Stimulated activated CD4-positive, alpha-beta T cell treated with anti-CD3 and anti-CD28 coated beads, TNF-alpha, amount 100 ng/mL, for 1 hour (primary cell): ENCODE measurements at regions not wholly inside any gene's neighbourhood (a gene's known extent, or its start where the extent isn't known, plus 50 kb on each side); places are given as distances from the start of the nearest gene placed in this dataset.

ENCODE experiments used
- DNase-seq, 3 donors: peaks; one replicate each; pipeline ENCODE4 v3.0.0-alpha.2; 2020; ENCODE audit warnings: low read depth in 3 of 3, low spot score in 1 of 3

DNA sequence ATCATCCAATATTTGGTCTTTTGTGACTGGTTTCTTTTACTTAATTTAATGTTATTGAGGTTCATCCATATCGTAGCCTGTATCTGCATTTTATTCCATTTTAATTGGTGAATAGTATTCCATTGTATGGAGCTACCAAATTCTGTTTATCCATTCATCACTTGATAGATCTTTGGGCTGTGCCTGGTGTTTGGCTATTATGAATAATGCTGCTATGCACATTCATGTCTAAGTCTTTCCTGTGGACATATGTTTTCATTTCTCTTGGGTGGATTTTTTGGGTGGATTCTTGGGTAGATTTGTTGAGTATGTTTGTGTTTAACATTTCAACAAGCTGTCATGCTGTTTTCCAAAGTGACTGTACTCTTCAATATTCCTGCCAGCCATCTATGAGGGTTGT lies 52.5 kb upstream of the NEDD4L start:
- DNase-seq = no peak

DNA sequence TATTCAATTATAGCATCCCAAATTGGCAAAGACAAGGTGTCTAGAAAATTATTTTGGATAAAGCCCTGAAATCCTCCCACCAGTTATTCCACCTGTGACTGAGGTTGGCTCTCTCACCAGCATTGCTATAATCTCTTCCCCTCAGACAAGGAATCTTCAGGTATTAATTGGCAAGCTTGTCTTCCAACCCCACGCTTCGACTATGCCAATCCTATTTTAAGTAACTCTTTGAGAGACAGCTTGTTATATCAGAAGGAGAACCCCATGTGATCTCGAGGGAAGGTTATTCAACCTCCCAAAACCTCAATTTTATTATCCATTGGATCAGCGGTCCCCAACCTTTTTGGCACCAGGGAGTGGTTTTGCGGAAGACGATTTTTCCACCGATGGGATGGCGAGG lies 54.5 kb upstream of the NEDD4L start:
- no peak for DNase-seq

DNA sequence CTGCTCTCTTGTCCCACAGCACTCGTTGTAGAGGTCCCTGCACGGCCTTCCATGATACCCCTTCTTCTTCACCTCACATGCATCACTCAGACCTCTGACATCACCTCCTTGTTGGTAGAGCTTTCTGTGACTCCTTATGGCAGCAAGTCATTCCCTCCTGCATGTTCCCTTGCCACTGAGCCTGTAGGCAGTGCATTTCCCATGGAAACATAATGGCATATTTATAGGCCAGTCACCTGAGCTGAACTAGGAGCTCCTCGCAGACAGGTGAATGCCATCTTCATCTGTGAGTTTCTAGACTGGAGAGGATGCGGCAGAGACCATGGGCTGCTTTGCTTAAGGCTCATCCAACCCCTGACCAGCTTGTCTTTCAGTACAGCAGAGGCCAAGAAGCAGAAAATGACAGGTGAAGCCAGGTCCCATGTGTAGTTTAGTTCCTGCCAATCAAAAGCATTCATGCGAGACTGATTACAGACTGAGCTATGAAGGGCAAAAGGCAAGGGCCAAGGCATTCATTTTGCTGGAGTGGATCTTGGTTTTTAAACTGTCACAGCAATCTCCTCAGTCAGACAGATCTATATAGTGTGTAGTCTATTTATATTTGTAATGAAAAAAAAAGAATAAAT lies 59.4 kb upstream of the NEDD4L start:
- DNase-seq = no peak

- DNase-seq = no peak
Measured at GRCh38 chr18:57983965-57984364, 60.1 kb upstream of the NEDD4L start.

DNA sequence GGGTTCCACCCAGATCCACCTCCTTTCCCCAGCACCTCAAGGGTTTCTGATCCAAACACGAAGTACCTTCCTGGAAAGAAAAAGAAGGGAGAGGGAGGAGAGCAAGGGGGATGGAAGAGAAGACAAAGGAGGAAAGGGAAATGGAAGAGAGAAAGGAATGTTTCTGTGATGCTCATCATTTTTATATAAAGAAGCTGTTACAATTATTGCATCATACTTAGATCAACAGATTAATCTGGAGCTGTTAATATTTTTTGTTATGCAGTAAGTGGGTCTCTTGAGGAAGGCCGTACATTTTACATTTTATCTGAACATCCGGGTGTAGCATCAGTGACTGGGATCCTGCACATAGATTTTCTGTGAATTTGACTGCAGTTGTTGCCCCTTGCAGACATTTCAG lies 60.6 kb upstream of the NEDD4L start:
- no peak for DNase-seq

- DNase-seq = no peak
Measured at GRCh38 chr18:57982372-57983021, 61.5 kb upstream of the NEDD4L start.

DNA sequence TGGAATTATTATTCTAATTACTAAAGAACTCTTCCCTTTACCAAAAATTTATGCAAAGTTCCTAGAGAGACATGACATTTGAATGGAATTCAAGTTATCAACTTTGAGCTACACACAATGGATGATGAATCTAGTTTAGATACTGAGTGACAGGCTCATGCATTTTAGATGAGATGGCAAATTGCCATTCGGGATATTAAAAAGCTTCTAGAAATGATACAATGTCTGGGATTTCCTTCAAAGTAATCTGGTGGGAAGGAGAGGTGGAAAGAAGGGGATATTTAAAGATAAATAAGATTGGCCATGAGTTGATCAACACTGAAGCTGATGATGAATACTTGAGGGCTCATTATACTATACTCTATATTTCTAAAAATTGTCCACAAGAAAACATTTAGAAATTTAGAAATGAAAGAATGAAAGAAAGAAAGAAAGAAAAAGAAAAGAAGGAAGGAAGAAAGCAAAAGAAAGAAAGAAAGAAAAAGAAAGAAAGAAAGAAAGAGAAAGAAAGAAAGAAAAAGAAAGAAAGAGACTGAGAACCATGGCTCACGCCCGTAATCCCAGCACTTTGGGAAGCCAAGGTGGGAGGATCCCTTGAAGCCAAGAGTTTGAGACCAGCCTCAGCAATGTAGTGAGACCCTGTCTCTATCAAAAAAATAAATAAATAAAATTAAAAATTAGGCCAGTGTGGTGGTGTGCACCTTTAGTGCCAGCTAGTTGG lies 62.6 kb upstream of the NEDD4L start:
- no peak for DNase-seq

DNA sequence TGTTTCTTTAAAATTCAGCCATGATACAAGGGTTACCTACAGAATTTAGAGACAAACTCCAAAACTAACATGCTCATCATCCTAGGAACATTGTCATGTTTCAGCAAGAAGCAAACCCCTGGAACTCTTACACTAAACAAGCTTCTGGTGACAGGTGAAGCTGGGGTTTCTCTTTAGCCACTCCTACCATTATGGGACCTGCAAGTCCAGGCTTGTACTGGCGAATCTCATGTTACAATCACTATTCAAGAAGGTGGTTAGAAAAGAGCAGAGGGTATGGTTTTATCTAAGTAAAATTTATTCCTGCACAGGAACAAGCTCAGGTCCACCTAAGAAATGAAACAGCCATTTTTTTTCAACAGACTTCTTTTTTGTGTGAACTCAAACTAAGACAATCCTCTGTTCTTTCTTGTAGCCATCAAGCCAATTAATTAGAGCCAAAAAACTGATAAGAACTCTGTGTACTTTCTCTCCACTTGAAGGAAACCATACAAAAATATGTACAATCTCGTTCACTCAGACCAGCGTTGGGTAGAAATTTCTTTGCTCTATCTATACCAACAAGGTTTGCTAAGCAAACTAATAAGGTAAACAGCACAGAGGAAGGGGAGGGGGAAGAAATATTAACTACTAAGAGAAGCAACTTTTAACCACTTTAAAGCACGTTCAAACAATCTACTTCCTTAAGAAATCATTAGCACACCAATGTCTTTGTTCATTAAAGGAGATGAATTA lies 63.3 kb upstream of the NEDD4L start:
- DNase-seq = no peak

GRCh38 chr18:57976230-57976773 lies 67.7 kb upstream of the NEDD4L start:
- no peak for DNase-seq

DNA sequence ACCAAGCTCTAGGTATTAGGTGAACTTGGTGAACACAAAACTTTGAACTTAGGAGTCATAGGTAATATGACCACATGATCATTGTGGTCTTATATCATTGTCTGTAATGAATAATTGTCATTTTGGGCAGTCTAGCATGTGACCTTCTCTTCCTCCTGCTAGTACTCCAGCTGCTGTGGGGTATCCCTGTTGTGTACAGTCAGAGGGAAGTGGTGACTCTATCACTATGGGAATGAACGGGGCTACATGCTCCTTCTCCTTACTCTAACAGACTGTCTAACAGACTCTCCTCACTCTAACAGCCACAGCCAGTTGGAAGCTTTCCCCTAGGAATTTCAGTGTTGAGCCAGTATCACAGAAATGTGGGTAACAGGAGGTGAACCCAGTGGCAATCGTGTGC lies 68.2 kb upstream of the NEDD4L start:
- no peak for DNase-seq

GRCh38 chr18:57974585-57975265 lies 69.3 kb upstream of the NEDD4L start:
- DNase-seq = no peak

DNA sequence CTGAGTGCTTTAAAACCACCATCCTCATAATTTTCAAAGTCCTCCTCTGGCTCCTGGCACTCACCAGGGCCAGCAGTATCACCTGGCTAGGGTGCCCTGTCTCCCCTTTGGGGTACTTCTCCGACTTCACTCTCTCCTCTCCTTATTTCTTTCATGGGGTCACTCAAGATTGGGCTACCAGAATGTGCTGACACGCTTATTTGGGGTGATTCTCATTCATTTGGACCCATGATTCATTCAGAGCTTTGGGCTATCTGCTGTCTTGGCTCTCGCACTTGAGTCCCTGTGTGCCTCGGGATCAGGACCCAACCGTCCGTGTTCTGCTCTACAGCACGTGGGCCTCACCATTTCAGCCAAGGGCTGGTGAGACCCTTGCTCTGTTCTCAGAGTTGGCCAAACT lies 70.1 kb upstream of the NEDD4L start:
- no peak for DNase-seq

DNA sequence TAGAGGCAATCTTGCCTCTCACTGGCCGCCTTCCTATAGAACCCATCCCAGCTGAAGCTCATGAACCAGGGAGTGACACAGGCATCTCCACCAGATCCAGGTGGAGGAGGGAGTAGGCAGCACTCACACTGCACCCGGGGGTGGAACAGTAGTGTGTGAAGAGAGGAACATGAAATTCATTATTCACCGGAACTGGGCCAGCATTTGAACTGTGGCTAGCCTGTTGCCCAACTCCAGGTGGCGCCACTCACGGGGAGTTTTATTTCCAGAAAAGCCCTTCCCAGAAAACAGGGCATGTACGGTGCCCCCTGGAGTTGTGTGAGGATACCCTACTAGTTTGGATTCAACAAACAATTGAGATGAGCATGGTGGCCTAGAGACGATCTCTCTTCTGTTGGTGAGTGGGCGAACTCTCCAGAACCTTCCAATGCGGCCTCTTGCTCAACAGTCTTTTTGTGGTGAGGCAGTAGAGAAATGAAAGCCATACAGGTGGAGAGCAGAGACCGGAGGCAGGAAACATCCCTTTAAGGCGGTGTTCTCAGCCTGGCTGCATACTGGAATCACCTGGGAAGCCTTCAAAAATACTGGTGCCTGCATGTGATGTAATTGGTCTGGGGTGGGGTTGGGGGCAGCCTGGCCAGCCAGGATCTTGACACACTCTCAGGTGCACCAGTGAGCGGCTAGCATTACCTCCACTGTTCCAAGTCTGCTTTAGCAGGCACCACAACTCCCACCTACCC lies 73.5 kb upstream of the NEDD4L start:
- no peak for DNase-seq

GRCh38 chr18:57969824-57970223 lies 74.2 kb upstream of the NEDD4L start:
- DNase-seq = no peak

DNA sequence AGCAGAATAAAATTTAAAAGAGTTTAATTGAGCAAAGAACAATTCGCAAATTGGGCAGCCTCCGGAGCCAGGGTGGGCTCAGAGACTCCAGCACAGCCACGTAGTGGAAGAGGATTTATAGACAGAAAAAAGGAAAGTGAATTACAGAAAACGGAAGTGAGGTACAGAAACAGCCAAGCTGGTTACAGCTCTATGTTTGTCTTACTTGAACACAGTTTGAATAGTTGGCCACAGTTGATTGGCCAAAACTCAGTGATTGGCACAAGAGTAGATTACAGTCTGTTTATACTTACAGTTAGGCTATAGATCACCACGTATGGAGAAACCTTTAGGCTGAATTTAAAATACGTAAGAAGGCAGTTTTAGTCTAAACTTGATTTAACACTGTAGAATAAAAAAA lies 78.8 kb upstream of the NEDD4L start:
- DNase-seq = no peak

DNA sequence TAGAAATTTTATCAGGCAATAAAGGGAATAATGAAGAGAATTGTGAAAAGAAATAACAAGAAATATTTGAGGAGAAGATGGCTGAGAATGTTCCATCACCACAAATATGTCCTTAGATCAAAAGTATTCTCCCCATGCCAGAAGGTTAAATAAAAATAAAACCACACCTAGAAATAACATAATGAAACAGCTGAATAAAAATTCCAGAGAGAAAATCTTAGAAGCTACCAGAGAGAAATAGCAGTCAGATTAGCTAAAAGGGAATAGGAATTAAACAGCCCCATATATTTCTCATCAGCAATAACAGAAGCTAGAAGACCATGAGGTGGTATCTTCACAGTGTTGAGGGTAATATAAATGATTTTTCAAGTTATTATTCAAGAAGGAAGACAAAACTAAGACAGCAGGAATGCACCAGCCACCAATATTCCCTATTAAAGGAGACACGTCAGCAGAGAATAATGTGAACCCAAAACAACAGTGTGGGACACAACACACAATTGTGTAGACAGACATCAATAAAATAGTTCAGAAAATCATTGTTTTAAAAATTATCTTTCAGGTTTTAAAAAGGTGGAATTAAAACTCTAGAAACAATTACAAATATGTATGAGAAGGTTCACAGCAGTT lies 82.0 kb upstream of the NEDD4L start:
- DNase-seq = no peak

GRCh38 chr18:57961411-57961810 lies 82.6 kb upstream of the NEDD4L start:
- no peak for DNase-seq

GRCh38 chr18:57959278-57959677 lies 84.7 kb upstream of the NEDD4L start:
- no peak for DNase-seq

GRCh38 chr18:57957210-57957609 lies 86.8 kb upstream of the NEDD4L start:
- no peak for DNase-seq

- DNase-seq = no peak
Measured at GRCh38 chr18:57956491-57956890, 87.5 kb upstream of the NEDD4L start.
